GM18502 (cell line): ENCODE measurements at regions not wholly inside any gene's neighbourhood (a gene's known extent, or its start where the extent isn't known, plus 50 kb on each side); places are given as distances from the start of the nearest gene placed in this dataset.

Experiments
- ATAC-seq: cut with Tn5 transposase; IDR thresholded peaks from one replicate; pipeline ENCODE4 v1.9.1; 2021; ENCODE audit warnings: mild to moderate bottlenecking; ENCODE audit not compliant: unreplicated experiment, poor library complexity

- ATAC-seq, result no peak
Measured at GRCh38 chr20:18957328-18957727, 143.7 kb downstream of the SCP2D1 start.

- no peak for ATAC-seq
Measured at GRCh38 chr20:18971121-18971520, 157.5 kb downstream of the SCP2D1 start.

DNA sequence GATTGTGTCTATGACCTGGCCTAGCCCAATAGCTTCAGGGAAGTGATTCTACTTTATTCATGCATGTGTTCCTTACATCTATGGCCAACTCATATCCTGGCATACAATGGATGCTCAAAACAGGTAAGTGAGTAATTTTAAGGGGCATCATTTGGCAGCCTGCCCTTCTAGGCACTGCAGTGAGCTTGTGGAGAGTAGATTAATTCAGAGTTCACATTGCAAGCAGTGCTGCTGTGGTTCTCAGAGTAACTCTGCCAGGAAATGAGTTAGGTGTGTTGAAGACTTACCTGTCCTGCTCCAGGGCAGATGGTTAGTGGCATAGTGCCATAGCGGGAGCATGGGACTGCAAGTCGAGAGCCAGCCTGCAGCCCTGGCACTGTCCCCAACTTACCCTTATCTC is 158.0 kb downstream of the SCP2D1 start:
- ATAC-seq, result no peak

- ATAC-seq, result no peak
Measured at GRCh38 chr20:18972251-18972876, 158.8 kb downstream of the SCP2D1 start.

DNA sequence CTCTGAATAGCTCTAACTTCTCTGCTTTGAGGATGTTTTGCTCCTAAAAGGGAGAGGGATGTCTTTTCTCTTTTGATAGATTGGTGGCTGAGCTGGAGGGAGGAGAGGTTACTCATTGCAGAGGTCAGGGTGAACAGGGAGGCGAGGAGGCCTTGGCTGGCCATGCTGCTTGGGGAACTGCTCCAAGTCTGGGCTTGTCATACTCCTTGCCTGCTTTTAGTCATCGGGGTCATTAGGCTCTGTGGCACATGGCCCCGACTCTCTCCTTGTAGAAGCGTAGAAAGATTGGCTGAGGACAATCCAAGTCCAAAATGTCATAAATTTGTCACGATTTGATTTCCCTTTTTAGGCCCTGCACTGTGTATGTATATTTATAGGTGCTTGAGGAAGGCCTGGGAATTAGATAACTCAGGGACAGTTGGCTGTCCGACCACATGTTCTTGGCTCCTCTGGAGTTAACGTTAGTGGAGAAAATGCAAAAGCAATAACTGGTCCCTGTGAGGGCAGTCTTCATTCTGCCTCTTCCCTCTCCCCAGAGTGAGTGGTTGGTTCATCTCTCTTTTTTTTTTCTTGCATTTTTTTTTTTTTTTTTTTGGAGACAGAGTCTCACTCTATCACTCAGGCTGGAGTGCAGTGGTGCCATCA is 160.1 kb downstream of the SCP2D1 start:
- ATAC-seq, result no peak

GRCh38 chr20:18974660-18975059 is 161.1 kb downstream of the SCP2D1 start:
- no peak for ATAC-seq

GRCh38 chr20:18977441-18977840 is 163.9 kb downstream of the SCP2D1 start:
- ATAC-seq, result peak; percentile 45

- no peak for ATAC-seq
Measured at GRCh38 chr20:18978311-18978710, 164.7 kb downstream of the SCP2D1 start.

- no peak for ATAC-seq
Measured at GRCh38 chr20:18979132-18979531, 165.5 kb downstream of the SCP2D1 start.

DNA sequence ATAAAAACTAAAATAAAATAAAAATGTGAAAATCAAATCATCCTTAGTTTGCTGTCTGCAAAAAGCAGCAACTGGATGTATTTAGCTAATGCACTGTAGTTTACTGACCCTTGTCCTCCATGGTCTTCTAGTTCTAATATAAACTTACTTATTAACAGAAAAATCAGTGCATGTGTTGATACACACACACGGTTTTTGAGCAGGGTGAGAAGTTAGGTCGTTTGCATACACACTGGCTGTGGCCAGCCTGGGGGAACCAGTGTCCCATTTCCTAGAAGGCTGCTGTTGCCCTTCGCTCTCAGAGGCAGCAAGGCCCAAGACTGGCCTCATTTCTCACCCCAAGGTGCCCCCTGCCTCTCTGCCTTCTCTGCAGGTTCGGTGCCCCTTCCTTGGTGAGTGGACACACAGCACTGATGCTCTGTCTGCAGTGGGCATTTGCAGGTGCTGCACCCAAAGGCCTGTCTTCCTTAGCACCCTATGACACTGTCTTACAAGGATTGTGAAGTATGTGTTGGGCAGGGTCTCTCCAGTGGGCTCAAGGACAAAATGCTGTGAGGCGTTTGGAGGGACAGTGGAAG is 168.5 kb downstream of the SCP2D1 start:
- no peak for ATAC-seq

- no peak for ATAC-seq
Measured at GRCh38 chr20:18983796-18984195, 170.2 kb downstream of the SCP2D1 start.

- no peak for ATAC-seq
Measured at GRCh38 chr20:18984238-18985200, 170.9 kb downstream of the SCP2D1 start.

DNA sequence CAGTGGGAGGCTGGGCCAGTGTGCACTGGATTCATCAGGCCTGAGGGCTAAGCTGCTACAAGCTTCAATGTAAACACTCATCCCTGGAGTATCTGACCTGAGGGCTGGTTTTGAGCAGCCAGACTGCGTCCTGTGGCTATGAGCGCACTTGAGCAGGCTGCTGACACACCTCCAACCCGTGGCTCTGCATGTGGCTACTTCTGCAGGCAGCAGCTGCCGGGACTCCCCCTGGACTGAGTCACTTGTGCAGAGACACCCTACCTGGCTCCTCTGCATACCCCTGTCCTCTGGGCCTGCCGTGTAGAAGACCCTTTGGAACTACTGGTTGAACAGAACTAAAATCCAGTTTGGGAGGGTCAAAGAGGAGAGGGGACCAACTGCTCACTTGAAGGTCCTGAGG is 172.0 kb downstream of the SCP2D1 start:
- no peak for ATAC-seq

DNA sequence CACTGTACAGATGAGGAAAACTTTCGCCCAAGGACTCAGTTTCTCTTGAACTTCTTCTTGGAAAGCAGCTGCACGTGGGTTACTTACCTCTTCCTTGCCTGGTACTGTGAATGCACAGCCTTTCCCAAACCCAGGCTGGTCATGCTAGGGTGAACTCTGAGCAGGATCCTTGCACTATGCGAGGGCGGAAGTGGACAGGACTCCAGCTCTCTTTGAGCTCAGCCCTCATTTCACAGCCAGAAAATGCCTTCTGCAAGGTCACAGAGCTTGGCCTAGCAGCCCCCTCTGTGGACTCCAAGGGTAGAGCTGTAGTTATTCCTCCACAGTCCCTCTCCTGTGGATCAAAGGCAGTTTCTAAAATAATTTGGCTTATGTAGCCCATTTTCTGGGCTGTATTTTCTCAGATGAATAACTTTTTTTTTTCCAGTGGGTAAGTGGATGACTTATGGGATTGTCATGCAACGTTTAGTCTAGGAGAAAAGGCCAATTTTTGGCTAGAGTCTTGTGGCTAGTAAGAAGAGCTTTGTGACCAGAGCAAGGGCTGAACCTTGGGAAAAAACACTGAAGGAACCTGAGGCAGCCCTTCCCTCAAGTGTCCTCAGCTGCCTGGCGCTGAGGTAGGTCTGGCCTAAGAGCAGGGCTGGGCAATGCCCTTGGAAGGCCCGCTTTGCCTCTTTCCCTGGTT is 172.7 kb downstream of the SCP2D1 start:
- ATAC-seq, result no peak

DNA sequence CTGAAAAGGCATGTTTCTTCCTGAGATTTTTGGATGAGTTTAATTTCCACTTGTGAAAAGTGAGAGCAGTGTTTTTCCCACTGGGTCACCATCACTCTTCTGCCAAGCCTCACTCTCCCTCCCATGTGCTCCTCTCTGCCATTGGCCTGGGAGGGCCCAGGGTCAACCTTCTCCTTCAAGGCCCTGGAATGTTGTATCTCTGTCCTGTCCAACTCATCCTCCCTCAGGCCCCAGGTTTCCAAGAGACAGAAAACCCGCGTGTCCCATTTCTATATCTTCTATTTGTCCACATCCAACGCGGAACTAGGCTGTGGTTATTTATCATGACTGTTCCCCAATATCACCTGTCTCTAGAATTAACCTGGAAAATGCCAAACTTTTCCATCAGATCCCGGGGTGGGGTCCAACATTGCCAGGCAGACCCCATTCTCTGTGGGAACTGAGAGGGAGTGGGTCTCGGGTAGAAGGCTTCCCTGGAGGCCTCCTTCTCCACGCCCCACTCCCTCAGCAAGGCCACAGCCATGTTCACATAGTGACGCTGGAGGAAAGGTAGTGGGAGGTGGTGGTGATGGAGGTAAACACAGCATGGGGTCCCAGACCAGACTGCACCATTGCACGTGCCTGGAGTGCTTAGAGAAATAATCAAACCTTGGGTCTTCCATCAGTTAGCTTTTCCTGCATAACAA is 173.5 kb downstream of the SCP2D1 start:
- ATAC-seq, result no peak

- no peak for ATAC-seq
Measured at GRCh38 chr20:18987781-18988360, 174.3 kb downstream of the SCP2D1 start.

DNA sequence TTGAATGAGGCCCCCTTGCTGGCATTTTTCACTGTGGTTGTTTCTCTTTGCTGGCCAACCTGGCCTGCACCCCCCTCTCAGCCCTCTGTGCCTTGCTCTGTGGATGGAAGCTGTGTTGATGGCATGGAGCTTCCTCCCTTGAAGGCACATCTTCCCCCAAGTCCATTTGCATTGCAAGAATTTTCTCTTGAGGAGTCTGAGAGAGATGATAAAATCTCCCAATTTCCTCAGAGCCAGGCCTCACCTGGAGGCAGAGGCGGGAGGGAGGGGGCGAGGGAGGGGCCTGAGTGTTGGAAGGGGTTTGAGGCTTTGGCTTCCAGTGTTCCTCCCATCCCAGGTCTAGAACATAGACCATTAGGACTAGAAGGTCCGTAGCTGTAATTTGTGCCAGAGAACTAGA is 175.1 kb downstream of the SCP2D1 start:
- ATAC-seq, result no peak

DNA sequence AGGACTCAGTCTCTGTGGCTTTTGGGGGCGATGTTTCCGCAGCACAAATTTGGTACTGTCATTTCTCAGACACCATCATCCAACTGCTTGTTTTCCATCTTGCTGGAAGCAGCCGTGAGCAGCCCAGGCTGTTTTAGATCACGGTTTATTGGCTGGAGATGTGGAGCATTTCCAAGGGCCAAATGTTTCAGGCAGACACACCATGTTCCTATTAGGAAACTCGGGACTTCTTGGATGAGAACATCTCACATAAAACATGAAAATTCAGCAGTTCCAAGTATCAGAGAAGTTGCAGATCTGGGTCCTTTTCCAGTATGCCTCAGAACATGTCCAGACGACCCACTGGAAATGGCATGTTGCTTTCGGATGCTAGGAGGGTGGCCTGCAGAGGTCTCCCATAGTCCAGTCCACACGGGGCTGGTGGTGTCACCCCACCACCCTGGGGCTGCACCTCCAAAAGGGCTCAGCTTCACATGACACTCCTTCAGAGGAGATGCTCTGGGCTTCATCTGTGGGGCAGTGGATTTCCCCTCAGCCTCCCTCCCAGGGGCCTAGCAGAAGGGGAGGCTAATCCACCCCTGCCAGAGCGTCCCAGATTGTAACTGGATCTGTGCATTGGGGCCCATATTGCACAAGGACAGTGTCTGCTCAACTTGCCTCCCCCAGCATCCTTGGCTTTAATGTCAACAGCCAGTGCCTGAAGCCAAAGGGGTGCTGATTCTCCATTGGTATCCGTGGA is 176.3 kb downstream of the SCP2D1 start:
- ATAC-seq, result no peak

DNA sequence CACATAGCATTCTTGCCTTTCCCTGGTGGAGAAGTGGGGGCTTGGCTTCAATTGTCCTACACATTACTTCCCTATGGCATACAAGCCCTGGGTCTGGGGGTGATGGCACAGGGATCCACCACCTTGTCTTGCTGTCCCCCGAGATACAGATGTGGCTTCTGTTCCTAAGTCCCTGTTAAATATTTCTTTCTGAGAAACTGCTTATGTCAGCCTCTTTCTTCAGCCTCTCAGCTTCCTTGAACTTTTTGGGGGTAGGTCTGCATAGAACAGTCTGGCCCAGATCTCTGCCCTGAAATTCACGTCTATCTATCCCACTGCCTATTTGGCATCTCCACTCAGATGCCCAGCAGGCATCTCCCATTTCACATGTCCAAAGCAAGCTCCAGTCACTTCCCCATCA is 177.4 kb downstream of the SCP2D1 start:
- ATAC-seq, result no peak
